Neural progenitor cell (in vitro differentiated cells): ENCODE measurements at regions not wholly inside any gene's neighbourhood (a gene's known extent, or its start where the extent isn't known, plus 50 kb on each side); places are given as distances from the start of the nearest gene placed in this dataset.

Experiments used
- DNase-seq: peaks from one replicate; pipeline ENCODE4 v3.0.0-alpha.2; 2016; ENCODE audit warnings: low spot score
- H2AFZ ChIP-seq: fragments of 200-600 bp; sonication (generic); replicated peaks from 2 replicates; pipeline ENCODE4 v1.6.1; 2016; ENCODE audit warnings: antibody characterized with exemption
- H3F3A ChIP-seq: fragments of 200-600 bp; sonication (generic); 2 replicates; pipeline ENCODE4 v1.6.1; 2016; ENCODE audit warnings: antibody characterized with exemption, low read depth
- H3K27ac ChIP-seq: fragments of 200-600 bp; sonication (generic); 2 replicates; pipeline ENCODE4 v1.5.1; 2016; ENCODE audit warnings: mild to moderate bottlenecking
- H3K27me3 ChIP-seq: fragments of 200-600 bp; sonication (generic); 2 replicates; pipeline ENCODE4 v1.6.1; 2016; ENCODE audit warnings: mild to moderate bottlenecking, moderate library complexity
- H3K36me3 ChIP-seq: fragments of 200-600 bp; sonication (generic); 2 replicates; pipeline ENCODE4 v1.5.1; 2016
- H3K4me1 ChIP-seq: fragments of 200-600 bp; sonication (generic); 2 replicates; pipeline ENCODE4 v1.6.1; 2016; ENCODE audit warnings: mixed run types
- H3K4me2 ChIP-seq: fragments of 200-600 bp; sonication (generic); 2 replicates; pipeline ENCODE4 v1.6.1; 2016
- H3K4me3 ChIP-seq: fragments of 200-600 bp; sonication (generic); 2 replicates; pipeline ENCODE4 v1.5.1; 2016
- H3K79me2 ChIP-seq: fragments of 200-600 bp; sonication (generic); 2 replicates; pipeline ENCODE4 v1.6.1; 2016; ENCODE audit warnings: low read depth
- H3K9ac ChIP-seq: fragments of 200-600 bp; sonication (generic); 2 replicates; pipeline ENCODE4 v1.6.1; 2016
- H3K9me3 ChIP-seq: fragments of 200-600 bp; sonication (generic); 2 replicates; pipeline ENCODE4 v1.5.1; 2016; ENCODE audit warnings: low read depth
- H4K20me1 ChIP-seq: fragments of 200-600 bp; sonication (generic); 2 replicates; pipeline ENCODE4 v1.6.1; 2016; ENCODE audit warnings: low read depth
- H3K27ac Mint-ChIP-seq: 3 replicates; pipeline ENCODE4 v1.8.0; 2021; ENCODE audit warnings: mixed read lengths
- H3K27me3 Mint-ChIP-seq: 2 replicates; pipeline ENCODE4 v1.8.0; 2022; ENCODE audit warnings: low read depth, mild to moderate bottlenecking, inconsistent platforms, moderate library complexity, mixed read lengths; ENCODE audit not compliant: insufficient read depth
- H3K36me3 Mint-ChIP-seq: 3 replicates; pipeline ENCODE4 v1.8.0; 2021; ENCODE audit warnings: mixed read lengths
- H3K4me1 Mint-ChIP-seq: 3 replicates; pipeline ENCODE4 v1.8.0; 2021; ENCODE audit warnings: mixed read lengths
- H3K4me3 Mint-ChIP-seq: 3 replicates; pipeline ENCODE4 v1.8.0; 2021; ENCODE audit warnings: mild to moderate bottlenecking, moderate library complexity, mixed read lengths
- H3K9me3 Mint-ChIP-seq: 3 replicates; pipeline ENCODE4 v1.8.0; 2020; ENCODE audit warnings: mixed read lengths
- CTCF ChIP-seq: fragments of 200-600 bp; sonication (generic); IDR thresholded peaks from 2 replicates; pipeline ENCODE4 v1.5.1; 2017; ENCODE audit warnings: antibody characterized with exemption, mild to moderate bottlenecking
- EZH2 ChIP-seq: fragments of 200-600 bp; sonication (generic); IDR thresholded peaks from 2 replicates; pipeline ENCODE4 v1.6.1; 2017; ENCODE audit warnings: antibody characterized with exemption, mild to moderate bottlenecking, moderate library complexity
- EZH2phosphoT487 ChIP-seq: fragments of 200-600 bp; sonication (generic); IDR thresholded peaks from 2 replicates; pipeline ENCODE4 v1.6.1; 2017; ENCODE audit warnings: antibody characterized with exemption

GRCh38 chr20:20877079-20877478 is 164.6 kb upstream of the RALGAPA2 start:
- H3K36me3 Mint-ChIP-seq: no peaks in the 10 kb centered on the region
- H3K27me3 ChIP-seq: no peaks in the 10 kb centered on the region
- no peaks in the 10 kb centered on the region for H4K20me1 ChIP-seq
- H3K9ac ChIP-seq: no peak overlapping the region
- H3K4me2 ChIP-seq: no peak overlapping the region
- peaks cover 11% of the 10 kb centered on the region for H3K9me3 Mint-ChIP-seq
- no peak overlapping the region for H3K4me3 ChIP-seq
- H3K4me3 Mint-ChIP-seq: no peak overlapping the region
- DNase-seq: no peak
- no peak overlapping the region for H3K27ac ChIP-seq
- H3F3A ChIP-seq: no peaks in the 10 kb centered on the region
- peaks cover 6% of the 10 kb centered on the region for H3K4me1 ChIP-seq
- H3K27me3 Mint-ChIP-seq: peaks cover 28% of the 10 kb centered on the region
- H3K27ac Mint-ChIP-seq: no peak overlapping the region
- H2AFZ ChIP-seq: no peak overlapping the region
- no peaks in the 10 kb centered on the region for H3K79me2 ChIP-seq
- H3K36me3 ChIP-seq: no peaks in the 10 kb centered on the region
- no peak for TF ChIP-seq CTCF
- no peak for TF ChIP-seq EZH2
- no peak for TF ChIP-seq EZH2phosphoT487
- H3K9me3 ChIP-seq: no peaks in the 10 kb centered on the region
- no peaks in the 10 kb centered on the region for H3K4me1 Mint-ChIP-seq

GRCh38 chr20:20875716-20876115 is 163.3 kb upstream of the RALGAPA2 start:
- Histone ChIP-seq H3K27me3 (no peaks in the 10 kb centered on the region), H3K4me3 (no peak overlapping the region), H3K9ac (no peak overlapping the region), H3K36me3 (no peaks in the 10 kb centered on the region), H3K79me2 (no peaks in the 10 kb centered on the region), H3K9me3 (no peaks in the 10 kb centered on the region), H4K20me1 (no peaks in the 10 kb centered on the region), H3F3A (no peaks in the 10 kb centered on the region), H3K4me2 (no peak overlapping the region), H3K4me1 (peaks cover 6% of the 10 kb centered on the region), H3K27ac (no peak overlapping the region), H2AFZ (peak overlapping the region; percentile 55)
- H3K9me3 Mint-ChIP-seq: peaks cover 3% of the 10 kb centered on the region
- no peaks in the 10 kb centered on the region for H3K4me1 Mint-ChIP-seq
- H3K4me3 Mint-ChIP-seq: no peak overlapping the region
- no peak for DNase-seq
- peaks cover 24% of the 10 kb centered on the region for H3K27me3 Mint-ChIP-seq
- TF ChIP-seq EZH2phosphoT487 (no peak), EZH2 (no peak)
- no peaks in the 10 kb centered on the region for H3K36me3 Mint-ChIP-seq
- no peak overlapping the region for H3K27ac Mint-ChIP-seq

DNA sequence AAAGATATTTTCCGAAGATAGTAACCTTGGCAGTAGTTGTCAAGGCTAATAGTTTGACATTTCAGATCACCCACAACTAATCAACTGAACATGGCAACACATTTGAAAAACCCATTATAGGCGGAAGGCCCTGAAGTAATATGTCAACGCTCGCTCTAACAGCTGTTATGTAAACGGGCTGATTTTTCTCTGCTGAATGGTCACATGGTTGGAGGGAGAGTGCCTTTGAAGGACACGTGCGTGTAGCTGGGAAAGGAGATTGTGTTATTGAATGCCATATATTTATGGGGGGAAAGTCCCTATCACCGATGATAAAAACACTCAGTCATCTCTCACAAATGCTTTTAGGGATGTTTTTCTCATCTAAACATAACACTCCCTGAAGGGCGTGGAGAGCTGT is 160.0 kb upstream of the RALGAPA2 start:
- Mint-ChIP-seq H3K36me3 (no peaks in the 10 kb centered on the region), H3K4me1 (no peaks in the 10 kb centered on the region), H3K4me3 (no peak overlapping the region), H3K9me3 (peaks cover 3% of the 10 kb centered on the region), H3K27me3 (peaks cover 12% of the 10 kb centered on the region), H3K27ac (no peak overlapping the region)
- no peak overlapping the region for H2AFZ ChIP-seq
- H3K79me2 ChIP-seq: no peaks in the 10 kb centered on the region
- H4K20me1 ChIP-seq: no peaks in the 10 kb centered on the region
- H3K27ac ChIP-seq: no peak overlapping the region
- no peak overlapping the region for H3K9ac ChIP-seq
- no peak overlapping the region for H3K4me3 ChIP-seq
- TF ChIP-seq EZH2phosphoT487: no peak
- no peak for TF ChIP-seq EZH2
- TF ChIP-seq CTCF: no peak
- no peaks in the 10 kb centered on the region for H3K9me3 ChIP-seq
- DNase-seq: no peak
- no peaks in the 10 kb centered on the region for H3K27me3 ChIP-seq
- no peak overlapping the region for H3K4me2 ChIP-seq
- peaks cover 6% of the 10 kb centered on the region for H3K4me1 ChIP-seq
- H3F3A ChIP-seq: no peaks in the 10 kb centered on the region
- no peaks in the 10 kb centered on the region for H3K36me3 ChIP-seq

DNA sequence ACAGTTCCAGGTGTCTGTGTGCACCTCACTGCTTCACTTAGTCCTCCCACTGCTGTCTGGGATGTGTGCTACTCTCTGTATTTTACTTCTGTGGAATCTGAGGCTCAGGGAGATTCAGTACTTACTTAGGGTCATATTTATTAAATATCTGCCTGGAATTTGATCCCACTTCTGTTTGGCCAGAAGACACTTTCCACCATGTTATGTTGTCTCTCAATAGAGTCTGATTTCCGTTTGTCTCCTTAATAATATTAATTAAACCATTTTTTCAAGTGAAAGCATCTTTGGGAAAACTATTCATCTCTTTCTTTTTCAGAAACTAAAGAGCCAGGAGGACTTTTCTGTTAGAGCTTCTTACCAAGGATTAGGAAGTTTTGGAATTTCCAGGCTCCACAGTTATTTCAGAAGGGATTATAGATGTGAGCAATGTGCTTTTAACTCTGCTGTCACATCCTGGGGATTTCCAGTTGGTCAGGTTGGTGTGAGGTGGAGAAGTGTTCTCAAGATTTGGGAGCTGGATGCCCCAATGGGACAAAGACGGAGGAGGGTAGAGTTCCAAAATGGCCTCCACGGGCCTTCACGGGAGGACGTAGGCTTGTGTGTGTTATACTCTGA is 156.8 kb upstream of the RALGAPA2 start:
- Histone ChIP-seq H3K36me3 (no peaks in the 10 kb centered on the region), H3K4me1 (peaks cover 6% of the 10 kb centered on the region), H3K9me3 (no peaks in the 10 kb centered on the region), H3K79me2 (no peaks in the 10 kb centered on the region), H3K27me3 (no peaks in the 10 kb centered on the region), H4K20me1 (no peaks in the 10 kb centered on the region), H3F3A (peaks cover 3% of the 10 kb centered on the region), H3K27ac (no peak overlapping the region), H2AFZ (no peak overlapping the region), H3K4me3 (no peak overlapping the region), H3K4me2 (no peak overlapping the region), H3K9ac (no peak overlapping the region)
- TF ChIP-seq CTCF (no peak), EZH2 (no peak), EZH2phosphoT487 (no peak)
- Mint-ChIP-seq H3K36me3 (no peaks in the 10 kb centered on the region), H3K27ac (no peak overlapping the region), H3K9me3 (peaks cover 3% of the 10 kb centered on the region), H3K4me1 (no peaks in the 10 kb centered on the region), H3K27me3 (peaks cover 4% of the 10 kb centered on the region), H3K4me3 (no peak overlapping the region)
- DNase-seq: no peak
